ENCODE measurements at regions not wholly inside any gene's neighbourhood (a gene's known extent, or its start where the extent isn't known, plus 50 kb on each side); places are given as distances from the start of the nearest gene placed in this dataset.

GRCh38 chr13:88263808-88264207 lies 592.6 kb downstream of the SLITRK5 start:
- TF ChIP-seq POLR2A (IDR thresholded peaks at IDR 0.05) (no peak), CTCF (IDR thresholded peaks at IDR 0.05) (no peak), EP300 (IDR thresholded peaks at IDR 0.05) (no peak), POLR2AphosphoS5 (IDR thresholded peaks at IDR 0.05) (no peak)

Measured in sigmoid colon (tissue), 4 donors.